OCI-LY1 (cell line): ENCODE measurements at regions not wholly inside any gene's neighbourhood (a gene's known extent, or its start where the extent isn't known, plus 50 kb on each side); places are given as distances from the start of the nearest gene placed in this dataset.
"Not testable (repeated sequence)": the region's sequence is repeated elsewhere in the genome, so short reads cannot be mapped to it uniquely, and the experiment has no call there.

Source experiments
- H2AFZ ChIP-seq: fragments of 200-600 bp; sonication (generic), shearing (Covaris generic); 2 replicates; pipeline ENCODE4 v1.6.0; 2014; ENCODE audit warnings: antibody characterized with exemption, mild to moderate bottlenecking, low read length
- H3F3A ChIP-seq: fragments of 200-600 bp; sonication (generic), shearing (Covaris generic); 2 replicates; pipeline ENCODE4 v1.6.0; 2014; ENCODE audit warnings: mild to moderate bottlenecking, antibody characterized with exemption, low read length, moderate library complexity; ENCODE audit not compliant: insufficient read depth
- H3K27ac ChIP-seq: fragments of 200-600 bp; sonication (generic); 2 replicates; pipeline ENCODE4 v1.5.1; 2014; ENCODE audit warnings: low read length, mixed run types, mild to moderate bottlenecking, low read depth; ENCODE audit not compliant: poor library complexity, severe bottlenecking
- H3K27me3 ChIP-seq: fragments of 200-600 bp; sonication (generic); 2 replicates; pipeline ENCODE4 v1.6.0; 2014; ENCODE audit warnings: antibody characterized with exemption, mild to moderate bottlenecking, low read length, moderate library complexity; ENCODE audit not compliant: insufficient read depth
- H3K36me3 ChIP-seq: fragments of 200-600 bp; sonication (generic); 2 replicates; pipeline ENCODE4 v1.6.1; 2014; ENCODE audit warnings: mild to moderate bottlenecking, antibody characterized with exemption, low read length, moderate library complexity, mixed read lengths; ENCODE audit not compliant: insufficient read depth
- H3K4me1 ChIP-seq: fragments of 200-600 bp; sonication (generic); 2 replicates; pipeline ENCODE4 v1.5.1; 2014; ENCODE audit warnings: mild to moderate bottlenecking, low read length, moderate library complexity; ENCODE audit not compliant: insufficient read depth, severe bottlenecking
- H3K4me2 ChIP-seq: fragments of 200-600 bp; sonication (generic), shearing (Covaris generic); 2 replicates; pipeline ENCODE4 v1.6.1; 2014; ENCODE audit warnings: low read length
- H3K4me3 ChIP-seq: fragments of 200-600 bp; sonication (generic); 2 replicates; pipeline ENCODE4 v1.5.1; 2014; ENCODE audit warnings: low read length, low read depth, mild to moderate bottlenecking, mixed read lengths; ENCODE audit not compliant: poor library complexity, severe bottlenecking
- H3K79me2 ChIP-seq: fragments of 200-600 bp; shearing (Covaris generic); 2 replicates; pipeline ENCODE4 v1.6.1; 2016; ENCODE audit warnings: mixed run types, low read length, mixed read lengths; ENCODE audit not compliant: insufficient read depth
- H3K9ac ChIP-seq: fragments of 200-600 bp; sonication (generic), shearing (Covaris generic); 2 replicates; pipeline ENCODE4 v1.6.1; 2014; ENCODE audit warnings: mild to moderate bottlenecking, low read length, mixed read lengths
- H3K9me2 ChIP-seq: fragments of 200-600 bp; sonication (generic), shearing (Covaris generic); 2 replicates; pipeline ENCODE4 v1.6.1; 2014; ENCODE audit warnings: low read depth, mild to moderate bottlenecking, low read length, mixed read lengths
- H3K9me3 ChIP-seq: fragments of 200-600 bp; shearing (Covaris generic); 2 replicates; pipeline ENCODE4 v1.6.1; 2014; ENCODE audit warnings: low read length, mixed read lengths
- H4K20me1 ChIP-seq: fragments of 200-600 bp; sonication (generic), shearing (Covaris generic); 2 replicates; pipeline ENCODE4 v1.6.0; 2016; ENCODE audit warnings: mild to moderate bottlenecking, low read length; ENCODE audit not compliant: insufficient read depth
- EZH2 ChIP-seq: fragments of 200-600 bp; sonication (generic), shearing (Covaris generic); IDR thresholded peaks from 2 replicates; pipeline ENCODE4 v1.8.0; 2017; ENCODE audit warnings: borderline replicate concordance, mixed run types, mild to moderate bottlenecking, antibody characterized with exemption, low read length, moderate library complexity, mixed read lengths
- TF ChIP-seq, protein P1 (sequence below): fragments of 200-600 bp; sonication (generic), shearing (Covaris generic); IDR thresholded peaks from 2 replicates; pipeline ENCODE4 v1.5.1; 2017; ENCODE audit warnings: mild to moderate bottlenecking, antibody characterized with exemption, low read length, moderate library complexity, mixed read lengths

DNA sequence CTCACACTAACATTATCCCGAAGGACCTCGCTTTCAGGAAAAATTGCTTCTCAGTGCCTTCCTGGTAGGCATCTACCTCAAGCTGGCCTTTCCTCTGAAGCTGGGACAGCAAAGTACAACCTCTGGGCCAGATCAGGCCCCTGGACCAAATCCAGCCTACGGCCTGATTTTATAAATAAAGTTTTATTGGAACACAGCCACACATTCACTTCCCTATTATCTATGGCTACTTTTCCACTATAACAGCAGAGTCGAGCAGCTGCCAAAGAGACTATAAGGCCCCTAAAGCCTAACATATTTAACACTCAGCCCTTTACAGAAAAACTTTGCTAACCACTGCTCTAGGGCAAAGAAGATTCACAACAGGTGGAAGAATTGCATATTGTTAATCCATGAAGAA is 554.3 kb downstream of the NTRK3 start:
- Histone ChIP-seq H3K9me3 (no peaks in the 10 kb centered on the region), H3K4me3 (no peak overlapping the region), H3K79me2 (no peaks in the 10 kb centered on the region), H3F3A (no peaks in the 10 kb centered on the region), H3K27me3 (no peaks in the 10 kb centered on the region), H3K4me1 (no peaks in the 10 kb centered on the region), H3K9me2 (no peaks in the 10 kb centered on the region), H3K36me3 (no peaks in the 10 kb centered on the region), H3K27ac (no peak overlapping the region), H2AFZ (no peak overlapping the region), H4K20me1 (no peaks in the 10 kb centered on the region), H3K9ac (no peak overlapping the region), H3K4me2 (no peak overlapping the region)
- TF ChIP-seq EZH2 = no peak
- TF ChIP-seq, protein P1, sequence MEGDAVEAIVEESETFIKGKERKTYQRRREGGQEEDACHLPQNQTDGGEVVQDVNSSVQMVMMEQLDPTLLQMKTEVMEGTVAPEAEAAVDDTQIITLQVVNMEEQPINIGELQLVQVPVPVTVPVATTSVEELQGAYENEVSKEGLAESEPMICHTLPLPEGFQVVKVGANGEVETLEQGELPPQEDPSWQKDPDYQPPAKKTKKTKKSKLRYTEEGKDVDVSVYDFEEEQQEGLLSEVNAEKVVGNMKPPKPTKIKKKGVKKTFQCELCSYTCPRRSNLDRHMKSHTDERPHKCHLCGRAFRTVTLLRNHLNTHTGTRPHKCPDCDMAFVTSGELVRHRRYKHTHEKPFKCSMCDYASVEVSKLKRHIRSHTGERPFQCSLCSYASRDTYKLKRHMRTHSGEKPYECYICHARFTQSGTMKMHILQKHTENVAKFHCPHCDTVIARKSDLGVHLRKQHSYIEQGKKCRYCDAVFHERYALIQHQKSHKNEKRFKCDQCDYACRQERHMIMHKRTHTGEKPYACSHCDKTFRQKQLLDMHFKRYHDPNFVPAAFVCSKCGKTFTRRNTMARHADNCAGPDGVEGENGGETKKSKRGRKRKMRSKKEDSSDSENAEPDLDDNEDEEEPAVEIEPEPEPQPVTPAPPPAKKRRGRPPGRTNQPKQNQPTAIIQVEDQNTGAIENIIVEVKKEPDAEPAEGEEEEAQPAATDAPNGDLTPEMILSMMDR = no peak

DNA sequence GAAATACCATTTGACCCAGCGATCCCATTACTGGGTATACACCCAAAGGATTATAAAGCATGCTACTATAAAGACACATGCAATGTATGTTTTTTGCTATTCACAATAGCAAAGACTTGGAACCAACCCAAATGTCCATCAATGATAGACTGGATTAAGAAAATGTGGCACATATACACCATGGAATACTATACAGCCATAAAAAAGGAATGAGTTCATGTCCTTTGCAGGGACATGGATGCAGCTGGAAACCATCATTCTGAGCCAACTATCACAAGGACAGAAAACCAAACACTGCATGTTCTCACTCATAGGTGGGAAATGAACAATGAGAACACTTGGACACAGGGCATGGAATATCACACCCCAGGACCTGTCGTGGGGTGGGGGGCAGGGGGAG is 558.1 kb downstream of the NTRK3 start:
- not testable (repeated sequence) for H3K27ac ChIP-seq, H3K36me3 ChIP-seq, H3K9me2 ChIP-seq, H2AFZ ChIP-seq, H3K4me2 ChIP-seq, H3K9me3 ChIP-seq, H3K27me3 ChIP-seq, H3K4me3 ChIP-seq, H3F3A ChIP-seq, H3K79me2 ChIP-seq, H3K9ac ChIP-seq, H4K20me1 ChIP-seq, H3K4me1 ChIP-seq

DNA sequence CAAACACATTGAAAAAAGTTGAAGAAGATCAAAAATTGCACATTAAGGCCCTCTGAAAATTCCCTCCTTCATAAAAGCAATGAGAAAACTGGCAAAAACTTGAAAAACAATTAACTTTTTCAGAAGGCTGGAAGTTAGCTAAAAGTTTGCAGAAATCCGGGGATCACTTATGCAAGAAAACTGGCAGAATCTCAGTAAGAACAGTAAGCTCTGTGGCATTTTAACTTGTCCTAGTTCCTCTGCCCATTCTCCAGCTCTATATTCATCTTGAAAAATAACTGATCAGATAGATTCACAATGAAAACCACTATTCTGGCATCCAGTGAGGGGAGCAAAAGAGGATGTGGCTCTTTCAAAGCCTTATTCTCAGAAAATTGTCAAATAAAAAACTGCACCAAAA is 566.8 kb downstream of the NTRK3 start:
- H3K4me1 ChIP-seq = no peaks in the 10 kb centered on the region
- H3K27ac ChIP-seq = no peak overlapping the region
- H3K4me2 ChIP-seq = no peak overlapping the region
- no peak overlapping the region for H3K9ac ChIP-seq
- no peaks in the 10 kb centered on the region for H3K9me3 ChIP-seq
- H3K79me2 ChIP-seq = no peaks in the 10 kb centered on the region
- H3K9me2 ChIP-seq = no peaks in the 10 kb centered on the region
- H3K4me3 ChIP-seq = no peak overlapping the region
- no peaks in the 10 kb centered on the region for H3F3A ChIP-seq
- H4K20me1 ChIP-seq = no peaks in the 10 kb centered on the region
- no peak overlapping the region for H2AFZ ChIP-seq
- no peak for TF ChIP-seq EZH2
- TF ChIP-seq, protein P1 = no peak
- H3K36me3 ChIP-seq = no peaks in the 10 kb centered on the region
- H3K27me3 ChIP-seq = no peaks in the 10 kb centered on the region

DNA sequence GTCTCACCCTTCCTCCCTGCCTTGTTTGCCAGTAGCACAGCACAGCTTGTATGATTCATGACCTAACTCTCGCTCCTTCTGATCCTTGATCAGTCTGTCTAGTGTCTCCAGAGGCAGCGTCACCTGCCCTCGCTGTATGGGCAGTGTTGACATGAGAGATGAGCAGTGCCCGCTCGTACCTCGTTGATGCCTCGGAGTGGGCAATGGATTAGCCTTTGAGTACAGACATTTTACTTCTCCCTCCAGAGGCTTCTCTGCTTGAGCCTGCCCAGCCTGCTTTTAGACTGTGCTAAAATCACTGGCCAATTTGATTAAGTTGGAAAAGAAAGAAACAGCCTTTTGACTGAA is 569.0 kb downstream of the NTRK3 start:
- Histone ChIP-seq H3K4me2 (no peak overlapping the region), H3K27me3 (no peaks in the 10 kb centered on the region), H3F3A (no peaks in the 10 kb centered on the region), H3K36me3 (no peaks in the 10 kb centered on the region), H3K4me1 (no peaks in the 10 kb centered on the region), H3K9me2 (no peaks in the 10 kb centered on the region), H2AFZ (no peak overlapping the region), H4K20me1 (no peaks in the 10 kb centered on the region), H3K9me3 (no peaks in the 10 kb centered on the region), H3K9ac (no peak overlapping the region), H3K4me3 (no peak overlapping the region), H3K27ac (no peak overlapping the region), H3K79me2 (no peaks in the 10 kb centered on the region)
- TF ChIP-seq, protein P1 = no peak
- TF ChIP-seq EZH2 = no peak
